ENCODE measurements at regions not wholly inside any gene's neighbourhood (a gene's known extent, or its start where the extent isn't known, plus 50 kb on each side); places are given as distances from the start of the nearest gene placed in this dataset.

DNA sequence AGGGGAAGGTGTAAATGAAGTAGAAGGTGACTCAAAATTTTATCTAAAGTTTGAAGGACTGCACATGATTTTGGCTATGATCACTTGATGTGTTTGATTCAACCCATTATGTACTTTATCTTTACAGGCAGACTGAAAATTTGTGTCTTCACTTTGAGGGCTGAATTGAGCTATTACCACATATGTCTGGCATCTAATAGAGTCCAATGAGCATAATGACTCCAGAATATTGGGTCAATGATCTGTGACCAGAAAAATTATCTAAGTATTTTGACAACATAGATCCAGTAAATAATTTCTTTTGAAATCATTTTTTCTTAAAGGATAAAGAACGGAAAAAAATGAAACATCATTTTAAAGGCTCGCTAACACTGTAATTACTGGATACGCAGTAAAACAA lies 2810.0 kb downstream of the PCDH9 start:
- TF ChIP-seq POLR2A (IDR thresholded peaks at IDR 0.05), result no peak
- TF ChIP-seq, protein P1, sequence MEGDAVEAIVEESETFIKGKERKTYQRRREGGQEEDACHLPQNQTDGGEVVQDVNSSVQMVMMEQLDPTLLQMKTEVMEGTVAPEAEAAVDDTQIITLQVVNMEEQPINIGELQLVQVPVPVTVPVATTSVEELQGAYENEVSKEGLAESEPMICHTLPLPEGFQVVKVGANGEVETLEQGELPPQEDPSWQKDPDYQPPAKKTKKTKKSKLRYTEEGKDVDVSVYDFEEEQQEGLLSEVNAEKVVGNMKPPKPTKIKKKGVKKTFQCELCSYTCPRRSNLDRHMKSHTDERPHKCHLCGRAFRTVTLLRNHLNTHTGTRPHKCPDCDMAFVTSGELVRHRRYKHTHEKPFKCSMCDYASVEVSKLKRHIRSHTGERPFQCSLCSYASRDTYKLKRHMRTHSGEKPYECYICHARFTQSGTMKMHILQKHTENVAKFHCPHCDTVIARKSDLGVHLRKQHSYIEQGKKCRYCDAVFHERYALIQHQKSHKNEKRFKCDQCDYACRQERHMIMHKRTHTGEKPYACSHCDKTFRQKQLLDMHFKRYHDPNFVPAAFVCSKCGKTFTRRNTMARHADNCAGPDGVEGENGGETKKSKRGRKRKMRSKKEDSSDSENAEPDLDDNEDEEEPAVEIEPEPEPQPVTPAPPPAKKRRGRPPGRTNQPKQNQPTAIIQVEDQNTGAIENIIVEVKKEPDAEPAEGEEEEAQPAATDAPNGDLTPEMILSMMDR (IDR thresholded peaks at IDR 0.05), result no peak
- no peak for TF ChIP-seq EP300 (IDR thresholded peaks at IDR 0.05)

All from ovary (tissue), 3 donors.